EL (cell line): ENCODE measurements at regions not wholly inside any gene's neighbourhood (a gene's known extent, or its start where the extent isn't known, plus 50 kb on each side); places are given as distances from the start of the nearest gene placed in this dataset.

Experiments used
- DNase-seq: peaks from one replicate; pipeline ENCODE4 v3.0.0-alpha.2; 2016

GRCh38 chr9:105828171-105828570 is 133.8 kb downstream of the TMEM38B start:
- DNase-seq: no peak

- DNase-seq: no peak
These were observed 134.4 kb downstream of the TMEM38B start for GRCh38 chr9:105828596-105829213.

GRCh38 chr9:105830461-105830860 is 136.1 kb downstream of the TMEM38B start:
- no peak for DNase-seq

- DNase-seq: peak; percentile 3
These were observed 137.9 kb downstream of the TMEM38B start for GRCh38 chr9:105832096-105832710.

GRCh38 chr9:105833271-105833975 is 139.1 kb downstream of the TMEM38B start:
- no peak for DNase-seq

GRCh38 chr9:105834404-105834803 is 140.1 kb downstream of the TMEM38B start:
- DNase-seq: no peak

DNA sequence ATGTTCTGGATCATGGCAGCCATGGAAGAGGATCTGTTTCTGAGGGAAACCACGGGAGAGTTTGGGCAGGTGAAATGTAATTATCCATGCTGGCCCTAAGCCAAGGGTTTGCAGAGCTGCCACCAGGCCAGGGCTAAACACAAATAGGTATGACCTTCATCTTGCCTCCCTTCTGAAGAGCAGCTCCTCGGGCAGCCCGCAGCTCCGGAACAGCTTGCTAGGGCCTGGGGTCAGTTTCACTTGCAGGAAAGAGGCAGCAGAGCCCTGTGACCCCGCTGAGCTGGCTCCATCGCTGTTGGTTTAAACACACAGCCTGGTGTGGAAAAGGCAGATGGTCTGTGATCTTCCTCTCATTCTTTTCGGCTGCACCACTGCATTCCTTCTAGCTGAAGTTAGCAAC is 141.4 kb downstream of the TMEM38B start:
- no peak for DNase-seq

DNA sequence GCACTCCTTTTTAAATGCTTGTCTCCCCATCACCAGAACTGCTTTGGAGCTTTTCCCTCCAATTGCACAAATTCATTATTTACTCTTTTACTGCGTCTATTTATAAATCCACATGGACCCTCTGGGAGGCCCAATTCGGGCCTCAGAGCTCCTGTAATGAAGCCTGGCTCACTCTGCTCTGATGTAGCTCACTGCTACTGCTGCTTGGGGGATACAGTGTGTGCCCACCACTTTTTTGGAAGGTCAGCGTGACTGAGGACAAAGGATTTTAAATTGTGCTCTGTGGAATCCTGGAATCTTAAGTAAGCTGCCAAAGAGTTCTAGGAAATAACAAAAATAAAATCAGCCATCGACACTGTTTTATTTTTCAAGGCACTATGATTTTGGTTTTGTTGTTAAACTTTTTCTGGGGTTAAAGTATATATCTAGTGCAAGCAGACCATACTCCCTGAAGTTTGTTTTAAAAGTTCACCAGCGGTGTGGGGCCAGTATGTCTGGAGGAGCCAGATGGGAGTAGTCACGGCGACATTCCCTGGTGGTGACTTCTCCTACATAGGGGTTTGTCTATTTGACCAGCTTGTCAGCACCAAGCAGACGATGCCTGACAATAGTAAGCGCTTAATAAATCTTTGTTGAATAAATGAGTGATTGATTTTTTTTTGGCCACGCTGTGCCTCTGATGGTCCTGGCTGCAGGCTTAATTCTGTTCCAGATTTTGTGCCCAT is 142.8 kb downstream of the TMEM38B start:
- no peak for DNase-seq

DNA sequence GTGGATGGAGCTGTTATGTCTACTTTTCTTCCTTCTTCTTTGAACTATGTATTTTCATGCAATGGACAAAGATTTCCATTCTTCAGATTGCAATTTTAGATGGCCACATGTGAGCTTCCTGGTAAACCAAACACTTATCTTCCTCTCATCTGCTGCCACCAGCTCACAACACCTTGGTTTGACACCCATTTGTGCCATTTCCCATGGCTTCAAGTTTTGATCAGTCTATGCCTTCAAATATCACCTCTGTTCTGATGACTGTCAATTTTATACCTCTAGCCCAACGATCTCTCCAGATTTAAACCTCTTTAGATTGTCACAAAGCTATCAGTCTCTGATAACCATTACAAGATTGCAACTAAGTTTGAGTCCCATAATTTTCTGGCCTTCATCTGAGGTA is 147.2 kb downstream of the TMEM38B start:
- DNase-seq: no peak

DNA sequence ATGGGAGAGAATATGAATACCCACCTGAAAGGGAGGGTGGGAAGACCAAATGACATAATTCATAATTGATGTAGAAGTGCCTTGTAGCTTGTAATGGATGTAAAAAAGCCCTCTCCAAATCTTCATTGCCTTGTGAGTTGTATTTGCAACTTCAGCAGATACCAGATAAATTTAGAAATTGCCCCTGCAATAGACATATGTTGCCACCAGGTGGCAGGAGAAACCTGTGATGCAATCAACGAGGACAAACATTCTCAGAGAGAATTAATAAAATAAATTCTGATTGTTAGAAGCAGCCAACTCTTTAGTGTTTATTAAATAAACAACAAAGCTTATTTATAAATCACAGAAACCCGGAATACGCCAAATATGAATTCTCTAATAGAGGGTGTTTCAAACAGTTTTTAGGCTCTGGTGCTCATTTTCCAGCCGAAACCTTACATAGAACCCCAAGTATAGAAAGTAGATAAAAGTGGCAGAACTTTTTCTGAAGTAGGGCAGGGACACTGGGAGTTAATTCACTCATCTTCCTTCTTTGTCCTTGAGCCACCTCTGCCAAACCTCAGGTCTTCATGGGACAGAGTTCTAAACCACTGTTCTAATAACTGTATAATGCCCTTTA is 147.8 kb downstream of the TMEM38B start:
- DNase-seq: peak; percentile 33

DNA sequence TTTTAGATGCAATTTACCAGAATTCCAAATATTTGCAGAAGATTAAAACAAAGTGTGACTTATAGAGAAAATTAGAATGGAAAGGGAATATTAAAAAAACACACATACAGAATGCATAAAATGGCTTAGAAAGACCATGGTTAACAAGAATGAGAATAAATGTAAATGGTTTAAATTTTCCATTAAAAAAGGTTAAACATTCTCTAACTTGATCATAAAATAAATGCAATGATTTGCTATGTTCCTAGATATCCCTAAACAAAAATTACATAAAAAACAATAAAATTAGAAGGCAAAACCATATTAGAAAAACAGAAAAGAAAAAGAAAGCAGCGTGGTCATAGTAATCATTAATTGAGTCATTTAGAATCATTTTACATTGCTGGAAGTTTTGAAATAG is 152.5 kb downstream of the TMEM38B start:
- no peak for DNase-seq

GRCh38 chr9:105850852-105851500 is 156.6 kb downstream of the TMEM38B start:
- no peak for DNase-seq

GRCh38 chr9:105854026-105854782 is 159.9 kb downstream of the TMEM38B start:
- no peak for DNase-seq

GRCh38 chr9:105854783-105855724 is 160.7 kb downstream of the TMEM38B start:
- no peak for DNase-seq

GRCh38 chr9:105855987-105856386 is 161.6 kb downstream of the TMEM38B start:
- DNase-seq: no peak

DNA sequence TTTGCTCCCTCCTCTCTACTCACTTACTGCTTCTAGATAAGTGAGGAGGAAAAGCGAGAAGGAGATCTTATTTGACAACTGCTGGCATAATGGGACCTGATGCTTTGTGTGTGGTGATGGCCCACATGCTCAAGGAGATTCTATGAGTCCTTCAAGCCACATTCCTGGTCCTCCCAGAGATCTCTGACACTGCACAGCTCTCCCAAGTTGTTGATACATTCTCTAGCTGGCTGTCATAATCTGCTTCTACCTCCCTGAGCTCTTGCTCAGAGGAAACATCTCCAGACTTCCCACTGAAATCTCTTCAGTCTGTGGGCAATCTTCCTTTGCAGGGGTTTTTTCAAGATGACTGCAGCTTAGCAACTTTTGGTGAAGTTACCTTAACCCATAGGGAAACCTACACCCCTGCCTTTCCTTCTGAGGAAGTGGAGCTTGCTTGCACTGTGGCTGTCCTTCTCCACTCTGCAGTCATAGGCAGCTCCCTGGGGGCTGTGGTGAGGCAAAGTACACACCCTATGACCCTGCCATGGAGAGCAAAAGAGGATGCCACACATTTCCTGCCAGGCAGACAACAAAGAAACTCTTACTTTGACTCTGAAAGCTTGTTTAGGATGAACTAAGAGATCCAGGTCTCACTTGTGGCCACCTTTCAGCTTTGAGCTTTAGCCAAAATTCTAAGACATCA is 163.8 kb downstream of the TMEM38B start:
- no peak for DNase-seq

DNA sequence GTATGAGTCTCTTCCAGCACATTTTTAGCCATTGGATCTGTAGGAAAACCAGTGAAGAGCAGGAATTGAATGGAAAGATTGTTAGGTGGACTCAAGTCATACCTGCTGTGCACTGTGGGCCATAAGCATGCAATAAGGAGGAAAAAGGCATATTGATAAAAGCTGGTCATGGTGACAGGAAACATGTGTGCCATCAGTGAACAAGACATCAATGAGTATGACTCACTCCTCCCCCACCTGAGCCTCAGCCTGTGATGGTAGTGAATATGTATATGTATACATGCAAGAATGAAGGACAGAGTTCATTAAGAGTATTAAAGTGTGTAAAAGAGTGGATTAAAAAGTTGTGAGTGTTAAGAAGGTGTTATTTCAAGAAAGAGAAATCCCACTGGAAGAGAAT is 164.5 kb downstream of the TMEM38B start:
- no peak for DNase-seq

- no peak for DNase-seq
These were observed 165.2 kb downstream of the TMEM38B start for GRCh38 chr9:105859428-105860091.

DNA sequence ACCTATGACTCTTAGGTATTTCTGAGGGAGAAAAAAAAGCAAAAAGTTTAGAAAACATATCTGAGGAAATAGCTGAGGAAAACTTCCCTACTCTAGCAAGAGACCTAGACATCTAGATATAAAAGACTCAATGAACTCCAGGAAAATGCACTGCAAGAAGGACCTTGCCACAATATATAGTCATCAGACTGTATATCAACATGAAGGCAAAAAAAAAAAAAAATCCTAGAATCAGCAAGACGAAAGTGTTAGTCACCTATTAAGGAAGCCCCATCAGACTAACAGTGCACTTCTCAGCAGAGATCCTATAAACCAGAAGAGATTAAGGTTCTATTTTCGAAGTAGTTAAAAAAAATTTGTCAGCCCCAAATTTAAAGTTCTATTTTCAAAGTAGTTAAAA is 166.2 kb downstream of the TMEM38B start:
- no peak for DNase-seq

- no peak for DNase-seq
These were observed 167.6 kb downstream of the TMEM38B start for GRCh38 chr9:105861972-105862371.
